NK-92 treated with Interleukin-12 subunit alpha and Interleukin-12 subunit beta, amount 100 ng/mL, for 24 hours (cell line): ENCODE measurements at regions not wholly inside any gene's neighbourhood (a gene's known extent, or its start where the extent isn't known, plus 50 kb on each side); places are given as distances from the start of the nearest gene placed in this dataset.
"Not testable (repeated sequence)": the region's sequence is repeated elsewhere in the genome, so short reads cannot be mapped to it uniquely, and the experiment has no call there.

Source experiments
- DNase-seq: peaks from one replicate; lab custom pipeline; 2025; lab: John Stamatoyannopoulos, UW

DNA sequence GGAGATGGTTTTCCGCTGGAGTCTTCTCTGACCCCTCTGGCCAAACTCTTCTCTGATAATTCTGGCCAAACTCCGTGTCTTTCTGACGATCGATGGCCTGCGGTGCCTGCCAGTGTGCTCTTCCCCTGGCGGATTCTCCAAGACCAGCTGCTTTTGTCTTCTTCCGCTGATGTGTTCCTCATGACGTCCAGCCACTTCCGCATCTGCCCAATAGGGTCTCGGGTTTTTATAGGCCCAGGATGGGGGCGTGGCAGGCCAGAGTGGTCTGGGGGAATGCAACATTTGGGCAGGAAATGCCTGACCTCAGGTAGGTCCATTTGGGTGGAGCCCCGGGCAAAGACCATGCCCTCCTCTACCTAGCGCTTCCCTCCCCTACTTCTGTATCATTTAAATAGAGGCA lies 1542.1 kb downstream of the STIM2 start:
- no peak for DNase-seq

DNA sequence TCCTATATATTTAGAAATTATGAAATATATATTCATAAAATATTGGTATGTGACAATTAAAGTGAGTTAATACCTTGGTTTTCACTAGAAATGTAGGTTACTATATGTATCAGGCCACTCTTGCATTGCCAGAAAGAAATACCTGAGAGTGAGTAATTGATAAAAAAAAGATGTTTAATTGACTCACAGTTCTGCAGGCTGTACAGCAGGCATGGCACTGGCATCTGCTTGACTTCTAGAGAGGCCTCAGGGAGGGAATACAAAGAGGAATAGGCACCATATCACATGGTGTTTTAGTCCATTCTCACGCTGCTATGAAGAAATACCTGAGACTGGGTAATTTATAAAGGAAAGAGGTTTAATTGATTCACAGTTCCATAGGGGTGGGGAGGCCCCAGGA lies 1560.6 kb downstream of the STIM2 start:
- DNase-seq: no peak

GRCh38 chr4:28426251-28426650 lies 1565.6 kb downstream of the STIM2 start:
- no peak for DNase-seq

DNA sequence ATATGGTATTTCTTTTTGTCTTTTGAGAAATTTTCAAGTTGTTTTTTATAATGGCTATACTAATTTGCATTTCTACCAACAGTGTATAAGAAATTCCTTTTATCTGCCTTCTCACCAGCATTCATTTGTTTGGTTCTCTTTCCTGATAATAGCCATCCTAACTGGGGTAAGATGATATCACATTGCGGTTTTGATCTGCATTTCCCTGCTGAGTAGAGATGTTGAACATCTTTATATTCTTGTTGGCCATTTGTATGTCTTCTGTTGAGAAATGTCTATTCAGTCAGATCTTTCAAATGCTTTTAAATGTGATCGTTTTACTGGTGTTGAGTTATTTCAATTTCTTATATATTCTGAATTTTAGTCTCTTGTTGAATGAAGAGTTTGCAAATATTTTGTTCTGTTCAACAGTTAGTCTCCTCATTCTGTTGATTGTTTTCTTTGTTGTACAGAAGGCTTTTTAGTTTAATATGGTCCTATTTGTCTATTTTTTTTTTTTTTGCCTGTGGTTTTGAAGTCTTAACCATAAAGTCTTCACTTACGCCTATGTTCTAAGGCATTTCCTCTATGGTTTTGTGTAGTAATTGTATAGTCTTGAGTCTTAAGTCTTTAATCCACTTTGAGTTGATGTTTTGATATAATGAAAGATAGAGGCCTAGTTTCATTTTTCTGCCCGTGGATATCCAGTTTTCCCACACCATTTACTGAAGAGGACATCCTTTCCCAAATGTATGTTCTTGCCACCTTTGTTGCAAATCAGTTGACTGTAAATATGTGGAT lies 1566.9 kb downstream of the STIM2 start:
- no peak for DNase-seq

GRCh38 chr4:28432348-28433025 lies 1571.8 kb downstream of the STIM2 start:
- DNase-seq: no peak

DNA sequence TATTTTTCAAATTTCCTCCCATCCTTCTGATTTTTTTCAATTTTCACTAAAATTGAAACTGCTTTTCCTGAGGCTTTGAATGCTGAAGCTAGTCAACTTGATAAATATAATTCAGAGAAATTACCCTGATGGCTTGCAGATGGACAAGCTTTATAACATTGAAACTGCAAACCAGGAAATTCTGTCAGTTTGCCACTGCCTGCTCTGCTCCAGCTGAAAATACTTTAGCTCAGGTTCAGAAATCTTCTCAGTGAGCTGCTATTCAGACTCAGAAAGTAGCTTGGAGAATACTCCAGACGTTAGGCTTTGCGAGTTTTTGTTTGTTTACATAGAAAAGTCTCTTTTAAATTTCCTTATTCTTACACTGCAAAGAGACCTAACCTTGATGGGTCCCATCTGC lies 1574.7 kb downstream of the STIM2 start:
- no peak for DNase-seq

GRCh38 chr4:28436191-28437080 lies 1575.8 kb downstream of the STIM2 start:
- no peak for DNase-seq

- no peak for DNase-seq
Observed at GRCh38 chr4:28443371-28443770, 1582.7 kb downstream of the STIM2 start.

GRCh38 chr4:28443801-28444412 lies 1583.3 kb downstream of the STIM2 start:
- no peak for DNase-seq

GRCh38 chr4:28444886-28445496 lies 1584.3 kb downstream of the STIM2 start:
- no peak for DNase-seq

GRCh38 chr4:28449085-28449484 lies 1588.4 kb downstream of the STIM2 start:
- DNase-seq: no peak

DNA sequence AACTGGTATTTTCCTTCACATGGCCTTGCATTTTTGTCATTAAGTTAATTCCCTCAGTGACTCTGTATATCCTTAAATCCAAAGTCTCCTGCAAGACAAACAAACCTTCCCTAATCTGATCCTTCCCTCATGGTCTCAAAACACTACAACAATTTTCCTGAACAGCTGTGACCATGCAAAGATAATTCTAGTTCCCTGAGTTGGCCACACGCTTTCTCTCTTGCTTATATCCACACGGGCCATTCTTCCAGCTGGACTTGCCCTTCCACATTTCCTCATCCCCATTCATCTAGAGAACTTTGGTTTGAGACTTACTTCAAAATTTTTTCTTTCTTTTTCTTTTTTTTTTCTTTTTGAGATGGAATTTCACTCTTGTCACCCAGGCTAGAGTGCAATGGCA lies 1590.7 kb downstream of the STIM2 start:
- no peak for DNase-seq

GRCh38 chr4:28462766-28463700 lies 1602.4 kb downstream of the STIM2 start:
- no peak for DNase-seq

DNA sequence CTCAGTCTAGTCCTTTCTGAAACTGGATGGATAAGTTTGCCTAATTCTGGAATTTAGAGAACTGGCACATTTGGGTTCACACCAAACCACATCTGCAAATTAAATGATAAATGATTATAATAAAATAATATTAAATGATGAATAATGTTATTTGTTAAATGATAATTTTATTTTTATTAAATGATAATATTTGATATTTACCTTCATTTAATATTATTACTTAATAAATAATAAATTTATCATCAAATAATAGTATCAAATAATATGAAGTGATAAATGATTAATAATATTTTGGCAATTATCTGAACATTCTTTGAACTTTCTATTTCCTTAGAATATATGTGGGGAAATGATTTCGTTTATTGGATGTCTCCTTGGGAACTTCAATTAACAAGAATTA lies 1604.2 kb downstream of the STIM2 start:
- DNase-seq: no peak

DNA sequence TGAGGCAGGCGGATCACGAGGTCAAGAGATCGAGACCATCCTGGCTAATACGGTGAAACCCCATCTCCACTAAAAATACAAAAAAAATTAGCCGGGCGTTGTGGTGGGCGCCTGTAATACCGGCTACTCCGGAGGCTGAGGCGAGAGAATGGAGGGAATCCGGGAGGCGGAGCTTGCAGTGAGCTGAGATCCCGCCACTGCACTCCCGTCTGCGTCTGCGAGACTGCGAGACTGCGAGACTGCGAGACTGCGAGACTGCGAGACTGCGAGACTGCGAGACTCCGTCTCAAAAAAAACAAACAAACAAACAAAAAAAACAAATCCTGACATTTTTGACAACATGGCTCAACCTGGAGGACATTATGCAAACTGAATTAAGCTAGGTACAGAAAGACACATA lies 1606.2 kb downstream of the STIM2 start:
- DNase-seq: not testable (repeated sequence)

DNA sequence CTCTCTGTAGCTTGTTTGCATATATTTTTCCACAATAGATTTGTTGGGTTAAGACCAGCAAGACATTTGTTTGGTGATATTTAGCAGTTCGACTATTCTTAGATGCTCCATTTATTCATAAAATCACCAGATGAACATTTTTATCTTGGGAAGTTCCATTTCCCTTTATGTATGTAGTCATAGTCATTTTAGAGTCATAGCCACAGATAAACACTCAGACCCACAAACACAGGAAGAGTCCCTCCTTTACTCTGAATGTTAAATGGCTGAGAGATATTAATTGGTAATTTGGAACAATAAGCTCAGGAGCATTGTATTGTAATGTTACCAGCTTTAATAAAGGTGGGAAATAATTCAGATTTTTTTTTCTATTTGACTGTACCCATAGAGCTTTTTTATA lies 1608.7 kb downstream of the STIM2 start:
- no peak for DNase-seq

DNA sequence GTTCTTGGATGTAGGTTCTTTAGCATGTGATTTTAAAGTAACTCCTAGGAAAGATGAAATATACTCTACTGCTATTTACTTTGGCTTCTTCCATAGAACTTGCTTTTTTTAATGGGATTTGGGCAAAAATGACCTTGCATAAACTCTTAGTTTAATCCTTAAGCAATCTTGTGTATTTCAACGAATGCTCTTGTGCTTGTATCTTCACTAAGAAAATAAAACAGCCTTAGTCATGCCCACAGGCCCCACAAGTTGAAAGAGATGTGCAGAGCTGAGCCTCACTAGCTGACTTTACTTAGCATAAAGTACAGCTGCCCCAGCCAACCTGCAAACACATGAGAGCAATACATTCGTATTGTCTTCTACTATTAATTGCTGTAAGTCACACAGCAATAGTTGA lies 1609.2 kb downstream of the STIM2 start:
- DNase-seq: no peak

GRCh38 chr4:28475381-28475780 lies 1614.7 kb downstream of the STIM2 start:
- no peak for DNase-seq

GRCh38 chr4:28479666-28480065 lies 1619.0 kb downstream of the STIM2 start:
- DNase-seq: no peak

DNA sequence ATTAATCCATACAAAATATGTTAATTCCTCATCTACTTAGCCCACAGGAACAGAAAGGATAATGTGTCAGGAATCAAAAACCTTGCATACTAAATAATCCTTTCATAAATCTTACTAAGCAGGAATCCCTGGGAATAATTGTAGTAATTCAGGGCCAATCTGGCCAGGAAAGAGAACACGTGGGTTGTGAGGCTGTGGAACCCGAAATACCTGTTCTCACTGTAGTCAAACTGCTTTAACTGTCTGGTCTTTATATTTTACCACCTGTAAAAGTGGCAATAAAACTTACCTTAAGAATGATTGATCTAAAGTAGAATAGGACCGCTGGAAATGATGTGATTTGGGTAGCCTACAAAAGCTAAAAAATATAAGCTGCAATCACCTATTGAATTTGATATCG lies 1620.9 kb downstream of the STIM2 start:
- DNase-seq: no peak
